CD4-positive, alpha-beta T cell (primary cell): ENCODE measurements at regions not wholly inside any gene's neighbourhood (a gene's known extent, or its start where the extent isn't known, plus 50 kb on each side); places are given as distances from the start of the nearest gene placed in this dataset.
"Not testable (repeated sequence)": the region's sequence is repeated elsewhere in the genome, so short reads cannot be mapped to it uniquely, and the experiment has no call there.

Experiments used
- ATAC-seq: fragments of 200-7000 bp; cut with Tn5 transposase; one replicate; pipeline ENCODE4 v1.10.0; 2022; ENCODE audit warnings: mild to moderate bottlenecking; ENCODE audit not compliant: poor library complexity
- CTCF ChIA-PET: fragments of 350-600 bp; sonication (Branson Sonifier 250); formaldehyde crosslinking; loops from one replicate; lab custom pipeline; 2021; ENCODE audit warnings: antibody characterized with exemption, inconsistent platforms; lab: Charles Lee
- POLR2A ChIA-PET: fragments of 350-600 bp; sonication (Branson Sonifier 250); formaldehyde crosslinking; loops from one replicate; lab custom pipeline; 2021; ENCODE audit warnings: antibody characterized with exemption, inconsistent platforms; lab: Charles Lee
- DNase-seq, 14 experiments: peaks; one replicate each; pipeline ENCODE4 v3.0.0-alpha.2; 2013 to 2020; ENCODE audit warnings: mixed read lengths in 2 of 14
- H3K27ac ChIP-seq, 2 donors: one replicate each; pipeline versions ENCODE4 v1.5.1 to v1.7.0; 2013; ENCODE audit warnings: low read length in 2 of 2, low read depth in 1 of 2, mild to moderate bottlenecking in 1 of 2
- H3K27me3 ChIP-seq, 2 experiments: 1 replicate in 1 of 2; 2 replicates in 1 of 2; pipeline versions ENCODE4 v1.6.1 to v1.7.0; 2013; ENCODE audit warnings: low read length in 2 of 2, control low read depth in 1 of 2, mild to moderate bottlenecking in 1 of 2, moderate library complexity in 1 of 2; ENCODE audit not compliant: insufficient read depth in 2 of 2, control insufficient read depth in 1 of 2
- H3K36me3 ChIP-seq: one replicate; pipeline ENCODE4 v1.6.1; 2013; ENCODE audit warnings: low read length, control low read depth; ENCODE audit not compliant: insufficient read depth
- H3K4me1 ChIP-seq: one replicate; pipeline ENCODE4 v1.6.1; 2013; ENCODE audit warnings: low read length, control low read depth; ENCODE audit not compliant: insufficient read depth
- H3K4me3 ChIP-seq: one replicate; pipeline ENCODE4 v1.5.1; 2013; ENCODE audit warnings: mild to moderate bottlenecking, low read length, moderate library complexity
- H3K9me3 ChIP-seq, 2 experiments: 1 replicate in 1 of 2; 2 replicates in 1 of 2; pipeline versions ENCODE4 v1.6.1 to v1.7.0; 2013; ENCODE audit warnings: low read length in 2 of 2, mild to moderate bottlenecking in 2 of 2, control low read depth in 1 of 2, moderate library complexity in 1 of 2; ENCODE audit not compliant: control insufficient read depth in 1 of 2, insufficient read depth in 1 of 2
- H3K27ac Mint-ChIP-seq: one replicate; pipeline ENCODE4 v1.8.0; 2020; ENCODE audit warnings: mixed read lengths
- H3K27me3 Mint-ChIP-seq: one replicate; pipeline ENCODE4 v1.8.0; 2021; ENCODE audit warnings: mixed read lengths
- H3K36me3 Mint-ChIP-seq: one replicate; pipeline ENCODE4 v1.8.0; 2021; ENCODE audit warnings: low read depth, mixed read lengths
- H3K4me1 Mint-ChIP-seq: one replicate; pipeline ENCODE4 v1.8.0; 2021; ENCODE audit warnings: low read depth, mixed read lengths
- H3K4me3 Mint-ChIP-seq: one replicate; pipeline ENCODE4 v1.8.0; 2020; ENCODE audit warnings: mild to moderate bottlenecking, mixed read lengths
- H3K9me3 Mint-ChIP-seq: one replicate; pipeline ENCODE4 v1.8.0; 2020; ENCODE audit warnings: mixed read lengths
- intact Hi-C, 2 experiments: fragments of 100-400 bp; cut with DNase I in 1 of 2; cut with micrococcal nuclease in 1 of 2; formaldehyde crosslinking; loops; one replicate each; pipeline versions ENCODE4 v1.15.1 to v1.9.0; 2023 to 2025; cut with DNase I, micrococcal nuclease
- TF ChIP-seq, protein P1 (sequence below): fragments of 200-600 bp; IDR thresholded peaks from one replicate; pipeline ENCODE4 v1.8.0; 2022; ENCODE audit warnings: antibody characterized with exemption, mild to moderate bottlenecking

DNA sequence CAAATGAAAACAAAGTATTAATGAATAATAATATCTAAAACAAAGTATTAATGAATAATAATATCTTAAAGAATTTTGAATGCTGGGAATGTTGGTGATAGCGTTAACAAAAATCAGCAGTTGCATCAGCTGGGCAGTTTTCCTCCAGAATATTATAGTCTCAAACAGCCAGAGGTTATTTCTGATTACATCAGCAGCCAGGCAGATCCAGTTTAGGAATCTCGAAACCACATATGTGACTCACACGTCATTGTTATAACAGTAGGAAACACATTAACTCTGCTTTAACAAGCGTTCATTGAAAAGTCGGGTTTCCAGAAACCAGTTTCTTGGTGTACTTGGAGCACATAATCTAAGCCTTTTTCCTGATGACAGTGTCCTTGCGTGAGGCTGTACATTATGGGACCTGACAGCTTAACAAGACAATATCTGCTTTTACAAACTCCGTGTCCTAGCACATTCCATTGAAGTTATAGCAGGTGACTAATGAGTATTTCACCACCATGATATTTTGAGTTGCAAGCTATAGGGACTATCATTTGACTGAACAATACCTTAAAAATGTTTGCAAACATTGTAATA, 559.5 kb upstream of the KLF4 start:
- Mint-ChIP-seq H3K27ac (no peak overlapping the region), H3K27me3 (peaks cover 4% of the 10 kb centered on the region), H3K4me3 (no peak overlapping the region), H3K36me3 (no peaks in the 10 kb centered on the region), H3K4me1 (no peaks in the 10 kb centered on the region), H3K9me3 (peaks cover 5% of the 10 kb centered on the region)
- ChIA-PET CTCF (no interaction called here), POLR2A (no interaction called here)
- Histone ChIP-seq H3K9me3 (peaks cover 4 to 10% of the 10 kb centered on the region in 2 experiments), H3K27ac (no peak overlapping the region), H3K27me3 (no peaks in the 10 kb centered on the region), H3K36me3 (no peaks in the 10 kb centered on the region), H3K4me3 (no peak overlapping the region), H3K4me1 (no peaks in the 10 kb centered on the region)
- ATAC-seq = no peak
- TF ChIP-seq, protein P1, sequence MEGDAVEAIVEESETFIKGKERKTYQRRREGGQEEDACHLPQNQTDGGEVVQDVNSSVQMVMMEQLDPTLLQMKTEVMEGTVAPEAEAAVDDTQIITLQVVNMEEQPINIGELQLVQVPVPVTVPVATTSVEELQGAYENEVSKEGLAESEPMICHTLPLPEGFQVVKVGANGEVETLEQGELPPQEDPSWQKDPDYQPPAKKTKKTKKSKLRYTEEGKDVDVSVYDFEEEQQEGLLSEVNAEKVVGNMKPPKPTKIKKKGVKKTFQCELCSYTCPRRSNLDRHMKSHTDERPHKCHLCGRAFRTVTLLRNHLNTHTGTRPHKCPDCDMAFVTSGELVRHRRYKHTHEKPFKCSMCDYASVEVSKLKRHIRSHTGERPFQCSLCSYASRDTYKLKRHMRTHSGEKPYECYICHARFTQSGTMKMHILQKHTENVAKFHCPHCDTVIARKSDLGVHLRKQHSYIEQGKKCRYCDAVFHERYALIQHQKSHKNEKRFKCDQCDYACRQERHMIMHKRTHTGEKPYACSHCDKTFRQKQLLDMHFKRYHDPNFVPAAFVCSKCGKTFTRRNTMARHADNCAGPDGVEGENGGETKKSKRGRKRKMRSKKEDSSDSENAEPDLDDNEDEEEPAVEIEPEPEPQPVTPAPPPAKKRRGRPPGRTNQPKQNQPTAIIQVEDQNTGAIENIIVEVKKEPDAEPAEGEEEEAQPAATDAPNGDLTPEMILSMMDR = no peak
- no peak for DNase-seq
- intact Hi-C loops = no loop called here

DNA sequence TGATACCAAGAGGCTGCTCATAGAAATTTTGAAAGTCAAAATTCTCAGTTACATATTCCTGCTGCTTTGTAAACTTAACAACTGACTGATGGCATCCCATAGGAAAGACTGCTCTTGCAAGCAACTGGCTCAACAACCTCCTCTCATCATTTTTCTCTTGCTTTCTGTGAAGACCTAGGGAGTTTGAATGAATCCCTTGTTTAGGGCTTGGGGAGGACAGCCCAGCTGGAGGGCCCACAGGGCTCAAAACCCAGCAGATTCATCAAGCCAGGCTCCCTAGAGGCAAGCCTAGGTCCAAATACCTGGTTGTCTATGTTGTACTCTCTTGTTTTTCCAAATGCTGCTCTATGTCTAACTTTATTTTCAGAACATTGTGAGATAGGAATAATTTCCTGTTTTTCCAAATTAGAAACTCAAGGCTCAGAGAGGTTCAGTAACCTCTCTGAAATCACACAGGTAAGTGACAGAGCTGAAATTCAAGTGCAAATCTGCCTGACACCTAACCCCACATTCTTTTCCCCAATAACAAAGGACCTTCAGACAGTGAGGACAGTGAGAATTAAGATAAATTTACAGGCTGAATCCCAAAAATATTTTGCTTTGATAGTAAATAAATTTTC, 558.9 kb upstream of the KLF4 start:
- ChIA-PET POLR2A (no interaction called here), CTCF (no interaction called here)
- no peaks in the 10 kb centered on the region for H3K36me3 ChIP-seq
- peaks cover 4% of the 10 kb centered on the region for H3K27me3 Mint-ChIP-seq
- peaks cover 5% of the 10 kb centered on the region for H3K9me3 Mint-ChIP-seq
- no peaks in the 10 kb centered on the region for H3K4me1 ChIP-seq
- intact Hi-C loops = no loop called here
- H3K27me3 ChIP-seq = no peaks in the 10 kb centered on the region
- H3K27ac ChIP-seq = no peak overlapping the region
- H3K9me3 ChIP-seq = peaks cover 4 to 10% of the 10 kb centered on the region in 2 experiments
- H3K27ac Mint-ChIP-seq = no peak overlapping the region
- H3K4me3 Mint-ChIP-seq = no peak overlapping the region
- H3K4me3 ChIP-seq = no peak overlapping the region
- no peaks in the 10 kb centered on the region for H3K36me3 Mint-ChIP-seq
- DNase-seq (no peak), ATAC-seq (no peak)
- H3K4me1 Mint-ChIP-seq = no peaks in the 10 kb centered on the region
- TF ChIP-seq, protein P1 = no peak

DNA sequence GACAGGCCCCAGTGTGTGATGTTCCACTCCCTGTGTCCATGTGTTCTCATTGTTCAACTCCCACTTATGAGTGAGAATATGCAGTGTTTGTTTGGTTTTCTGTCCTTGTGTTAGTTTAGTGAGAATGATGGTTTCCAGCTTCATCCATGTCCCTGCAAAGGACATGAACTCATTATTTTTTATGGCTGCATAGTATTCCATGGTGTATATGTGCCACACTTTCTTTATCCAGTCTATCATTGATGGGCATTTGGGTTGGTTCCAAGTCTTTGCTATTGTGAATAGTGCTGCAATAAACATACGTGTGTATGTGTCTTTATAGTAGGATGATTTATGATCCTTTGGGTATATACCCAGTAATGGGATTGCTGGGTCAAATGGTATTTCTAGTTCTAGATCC, 558.2 kb upstream of the KLF4 start:
- H3K9me3 Mint-ChIP-seq, H3K4me3 Mint-ChIP-seq, H3K36me3 ChIP-seq, DNase-seq, H3K4me3 ChIP-seq, CTCF ChIA-PET, H3K27me3 Mint-ChIP-seq, H3K4me1 Mint-ChIP-seq, H3K27ac Mint-ChIP-seq, H3K4me1 ChIP-seq, H3K27me3 ChIP-seq, intact Hi-C loops, H3K27ac ChIP-seq, H3K9me3 ChIP-seq, ATAC-seq, POLR2A ChIA-PET, H3K36me3 Mint-ChIP-seq: not testable (repeated sequence)

DNA sequence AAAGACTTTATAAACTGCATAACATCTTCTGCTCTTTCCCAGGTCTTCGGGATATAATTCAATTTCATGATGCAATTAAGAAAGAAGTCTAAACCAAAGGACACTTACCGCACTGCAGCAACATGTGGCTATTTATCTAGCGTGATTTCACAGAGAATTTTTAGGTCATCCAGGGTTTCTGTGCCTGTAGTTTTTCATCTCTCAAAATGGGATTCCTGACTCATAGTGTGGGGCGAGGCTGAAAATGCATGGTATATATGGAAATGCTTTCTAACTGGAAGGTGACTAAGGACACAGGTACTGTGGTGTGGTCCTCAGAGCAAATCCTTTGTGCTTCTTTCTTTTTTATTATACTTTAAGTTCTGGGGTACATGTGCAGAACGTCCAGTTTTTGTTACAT, 557.7 kb upstream of the KLF4 start:
- intact Hi-C loops = no loop called here
- Histone ChIP-seq H3K27me3 (no peaks in the 10 kb centered on the region), H3K4me1 (no peaks in the 10 kb centered on the region), H3K4me3 (no peak overlapping the region), H3K27ac (no peak overlapping the region), H3K9me3 (peaks cover 4 to 6% of the 10 kb centered on the region in 2 experiments), H3K36me3 (no peaks in the 10 kb centered on the region)
- no peak overlapping the region for H3K27ac Mint-ChIP-seq
- no peak for DNase-seq
- POLR2A ChIA-PET = no interaction called here
- CTCF ChIA-PET = no interaction called here
- no peak overlapping the region for H3K4me3 Mint-ChIP-seq
- TF ChIP-seq, protein P1 = no peak
- H3K9me3 Mint-ChIP-seq = peaks cover 10% of the 10 kb centered on the region
- no peaks in the 10 kb centered on the region for H3K36me3 Mint-ChIP-seq
- peaks cover 4% of the 10 kb centered on the region for H3K27me3 Mint-ChIP-seq
- H3K4me1 Mint-ChIP-seq = no peaks in the 10 kb centered on the region
- no peak for ATAC-seq
